Nephron progenitor cell (in vitro differentiated cells): ENCODE measurements at regions not wholly inside any gene's neighbourhood (a gene's known extent, or its start where the extent isn't known, plus 50 kb on each side); places are given as distances from the start of the nearest gene placed in this dataset.

ENCODE experiments used
- DNase-seq: peaks from one replicate; pipeline ENCODE4 v3.0.0; 2021
- H3K27ac Mint-ChIP-seq: 2 replicates; pipeline ENCODE4 v1.8.0; 2021; ENCODE audit warnings: mild to moderate bottlenecking, moderate library complexity, mixed read lengths
- H3K27me3 Mint-ChIP-seq: 2 replicates; pipeline ENCODE4 v1.8.0; 2021; ENCODE audit warnings: mild to moderate bottlenecking, low read depth, mixed read lengths; ENCODE audit not compliant: poor library complexity
- H3K36me3 Mint-ChIP-seq: 2 replicates; pipeline ENCODE4 v1.8.0; 2021; ENCODE audit warnings: low read depth, mixed read lengths
- H3K4me1 Mint-ChIP-seq: 2 replicates; pipeline ENCODE4 v1.8.0; 2021; ENCODE audit warnings: mixed read lengths
- H3K4me3 Mint-ChIP-seq: 2 replicates; pipeline ENCODE4 v1.8.0; 2021; ENCODE audit warnings: mild to moderate bottlenecking, moderate library complexity, mixed read lengths
- H3K9me3 Mint-ChIP-seq: 2 replicates; pipeline ENCODE4 v1.8.0; 2021; ENCODE audit warnings: mild to moderate bottlenecking, moderate library complexity, mixed read lengths
- TF ChIP-seq, protein P1 (sequence below): fragments of 200-600 bp; sonication (generic); IDR thresholded peaks from 2 replicates; pipeline ENCODE4 v1.5.0; 2021; ENCODE audit warnings: antibody characterized with exemption

DNA sequence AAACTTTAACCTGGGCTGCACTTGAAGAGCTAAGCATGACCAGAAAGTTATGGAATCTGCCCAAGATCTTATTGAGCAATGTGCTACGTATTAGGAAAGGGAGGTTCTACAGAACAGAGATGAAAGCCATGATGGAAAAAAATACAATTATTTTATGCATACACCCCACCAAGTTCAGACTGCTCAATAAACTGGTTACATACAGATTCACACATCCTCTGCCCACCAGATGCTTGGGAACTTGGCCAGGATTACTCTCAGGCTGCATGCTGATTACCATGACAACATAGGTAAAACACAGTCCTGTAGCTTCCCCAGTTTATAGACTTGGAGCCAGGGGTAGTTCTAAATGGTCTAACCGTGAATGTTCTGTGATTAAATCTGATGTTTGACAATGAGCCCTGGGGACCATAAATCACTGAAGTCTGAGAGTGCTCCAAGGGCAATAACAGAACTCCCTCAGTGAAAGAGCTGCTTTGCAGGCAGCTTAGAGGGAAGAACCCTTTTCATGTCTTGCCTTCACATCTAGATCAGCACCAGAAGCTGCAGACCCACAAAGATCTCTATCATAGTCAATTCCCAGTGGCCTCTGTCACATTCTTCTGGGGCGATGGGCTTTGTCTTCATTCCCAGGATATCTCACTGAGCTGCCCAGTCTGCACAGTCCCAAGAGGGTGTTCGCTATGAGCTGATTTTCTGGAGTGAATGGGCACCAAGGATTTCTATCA is 232.2 kb downstream of the EMP1 start:
- no peak for DNase-seq
- Mint-ChIP-seq H3K27me3 (peaks cover 9% of the 10 kb centered on the region), H3K27ac (no peak overlapping the region), H3K4me1 (peaks cover 19% of the 10 kb centered on the region), H3K4me3 (no peak overlapping the region), H3K9me3 (peaks cover 14% of the 10 kb centered on the region), H3K36me3 (no peaks in the 10 kb centered on the region)
- TF ChIP-seq, protein P1, sequence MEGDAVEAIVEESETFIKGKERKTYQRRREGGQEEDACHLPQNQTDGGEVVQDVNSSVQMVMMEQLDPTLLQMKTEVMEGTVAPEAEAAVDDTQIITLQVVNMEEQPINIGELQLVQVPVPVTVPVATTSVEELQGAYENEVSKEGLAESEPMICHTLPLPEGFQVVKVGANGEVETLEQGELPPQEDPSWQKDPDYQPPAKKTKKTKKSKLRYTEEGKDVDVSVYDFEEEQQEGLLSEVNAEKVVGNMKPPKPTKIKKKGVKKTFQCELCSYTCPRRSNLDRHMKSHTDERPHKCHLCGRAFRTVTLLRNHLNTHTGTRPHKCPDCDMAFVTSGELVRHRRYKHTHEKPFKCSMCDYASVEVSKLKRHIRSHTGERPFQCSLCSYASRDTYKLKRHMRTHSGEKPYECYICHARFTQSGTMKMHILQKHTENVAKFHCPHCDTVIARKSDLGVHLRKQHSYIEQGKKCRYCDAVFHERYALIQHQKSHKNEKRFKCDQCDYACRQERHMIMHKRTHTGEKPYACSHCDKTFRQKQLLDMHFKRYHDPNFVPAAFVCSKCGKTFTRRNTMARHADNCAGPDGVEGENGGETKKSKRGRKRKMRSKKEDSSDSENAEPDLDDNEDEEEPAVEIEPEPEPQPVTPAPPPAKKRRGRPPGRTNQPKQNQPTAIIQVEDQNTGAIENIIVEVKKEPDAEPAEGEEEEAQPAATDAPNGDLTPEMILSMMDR, result no peak

DNA sequence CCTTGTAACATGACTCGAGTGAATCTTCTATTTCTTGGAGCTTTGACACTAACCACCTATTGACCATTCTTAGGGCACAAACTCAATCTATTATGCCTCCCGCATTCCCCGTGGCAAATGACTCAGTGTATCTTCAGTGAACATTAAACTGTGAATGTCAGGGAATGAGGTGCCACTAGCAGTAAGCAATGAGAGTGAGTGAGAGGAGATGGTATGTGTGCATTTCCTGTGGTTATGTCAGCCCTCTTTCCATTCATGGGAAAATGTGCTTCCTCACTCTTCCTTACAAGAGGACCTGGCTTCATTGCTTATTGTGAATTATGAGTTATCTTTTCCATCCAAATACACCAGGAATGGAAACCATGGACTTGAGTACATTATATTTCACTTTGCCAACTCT is 229.2 kb downstream of the EMP1 start:
- TF ChIP-seq, protein P1, result no peak
- no peaks in the 10 kb centered on the region for H3K36me3 Mint-ChIP-seq
- peaks cover 8% of the 10 kb centered on the region for H3K27me3 Mint-ChIP-seq
- DNase-seq, result no peak
- no peak overlapping the region for H3K4me3 Mint-ChIP-seq
- H3K4me1 Mint-ChIP-seq, result peaks cover 19% of the 10 kb centered on the region
- H3K27ac Mint-ChIP-seq, result no peak overlapping the region
- peaks cover 14% of the 10 kb centered on the region for H3K9me3 Mint-ChIP-seq

DNA sequence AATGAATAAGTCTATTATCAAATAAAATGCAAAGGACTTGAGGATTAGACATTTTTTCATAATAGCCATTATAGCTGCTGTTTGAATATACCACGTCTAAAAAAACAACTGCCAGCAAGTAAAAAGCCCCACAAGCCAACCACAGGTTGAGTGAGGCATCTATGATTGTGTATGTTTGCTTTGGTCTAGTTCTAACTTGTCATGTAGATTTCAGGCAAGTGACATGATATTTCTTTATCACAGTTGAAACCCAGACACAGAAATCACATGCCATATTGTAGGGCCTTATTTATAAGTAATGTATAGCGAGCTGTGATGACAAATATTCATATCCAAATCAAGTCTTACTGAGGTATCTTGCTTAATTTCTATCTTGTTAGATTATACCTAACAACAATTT is 225.8 kb downstream of the EMP1 start:
- no peak for DNase-seq
- peaks cover 19% of the 10 kb centered on the region for H3K4me1 Mint-ChIP-seq
- H3K27ac Mint-ChIP-seq, result no peak overlapping the region
- H3K36me3 Mint-ChIP-seq, result no peaks in the 10 kb centered on the region
- no peak overlapping the region for H3K4me3 Mint-ChIP-seq
- TF ChIP-seq, protein P1, result no peak
- H3K27me3 Mint-ChIP-seq, result peaks cover 12% of the 10 kb centered on the region
- H3K9me3 Mint-ChIP-seq, result peaks cover 2% of the 10 kb centered on the region

DNA sequence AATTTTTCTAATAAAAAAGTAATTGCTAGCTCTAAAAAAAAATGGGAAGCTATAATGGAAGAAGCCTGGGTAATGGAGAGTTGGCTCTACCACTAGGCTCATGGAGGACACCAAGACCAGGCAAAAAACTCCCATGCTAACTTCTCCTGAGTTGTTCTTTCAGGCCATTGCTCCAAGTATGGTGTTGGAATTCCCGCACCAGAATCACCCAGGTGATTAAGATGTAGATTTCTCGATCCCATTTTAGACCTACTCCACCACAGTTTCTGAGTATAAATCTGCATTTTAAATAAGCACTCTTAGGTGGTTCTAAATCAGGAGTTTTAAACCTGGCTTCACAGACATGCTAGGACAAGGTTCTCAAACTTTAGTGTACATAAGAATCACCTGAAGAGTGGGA is 221.0 kb downstream of the EMP1 start:
- Mint-ChIP-seq H3K4me1 (no peaks in the 10 kb centered on the region), H3K36me3 (no peaks in the 10 kb centered on the region), H3K27me3 (peaks cover 4% of the 10 kb centered on the region), H3K9me3 (peaks cover under 1% of the 10 kb centered on the region), H3K4me3 (no peak overlapping the region), H3K27ac (no peak overlapping the region)
- TF ChIP-seq, protein P1, result no peak
- DNase-seq, result no peak

DNA sequence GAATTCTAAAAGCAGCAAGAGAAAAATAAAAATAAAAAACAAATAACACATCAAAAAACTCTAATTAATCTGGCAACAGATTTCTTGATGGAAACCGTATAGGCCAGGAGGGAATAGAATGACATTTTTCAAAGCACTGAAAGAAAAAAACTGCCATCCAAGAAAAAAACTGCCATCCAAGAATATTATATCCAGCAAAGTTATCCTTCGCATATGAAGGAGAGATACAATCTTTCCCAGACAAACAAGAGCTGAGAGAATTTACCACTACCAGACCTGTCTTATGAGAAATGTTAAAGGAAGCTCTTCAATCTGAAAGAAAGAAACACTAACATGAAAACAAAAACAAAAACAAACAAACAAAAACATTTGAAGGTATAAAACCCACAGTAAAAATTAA is 214.8 kb downstream of the EMP1 start:
- Mint-ChIP-seq H3K4me1 (no peaks in the 10 kb centered on the region), H3K4me3 (no peak overlapping the region), H3K36me3 (no peaks in the 10 kb centered on the region), H3K27me3 (peaks cover 11% of the 10 kb centered on the region), H3K9me3 (peaks cover 26% of the 10 kb centered on the region), H3K27ac (no peak overlapping the region)
- TF ChIP-seq, protein P1, result no peak
- no peak for DNase-seq
